ENCODE measurements at regions not wholly inside any gene's neighbourhood (a gene's known extent, or its start where the extent isn't known, plus 50 kb on each side); places are given as distances from the start of the nearest gene placed in this dataset.

DNA sequence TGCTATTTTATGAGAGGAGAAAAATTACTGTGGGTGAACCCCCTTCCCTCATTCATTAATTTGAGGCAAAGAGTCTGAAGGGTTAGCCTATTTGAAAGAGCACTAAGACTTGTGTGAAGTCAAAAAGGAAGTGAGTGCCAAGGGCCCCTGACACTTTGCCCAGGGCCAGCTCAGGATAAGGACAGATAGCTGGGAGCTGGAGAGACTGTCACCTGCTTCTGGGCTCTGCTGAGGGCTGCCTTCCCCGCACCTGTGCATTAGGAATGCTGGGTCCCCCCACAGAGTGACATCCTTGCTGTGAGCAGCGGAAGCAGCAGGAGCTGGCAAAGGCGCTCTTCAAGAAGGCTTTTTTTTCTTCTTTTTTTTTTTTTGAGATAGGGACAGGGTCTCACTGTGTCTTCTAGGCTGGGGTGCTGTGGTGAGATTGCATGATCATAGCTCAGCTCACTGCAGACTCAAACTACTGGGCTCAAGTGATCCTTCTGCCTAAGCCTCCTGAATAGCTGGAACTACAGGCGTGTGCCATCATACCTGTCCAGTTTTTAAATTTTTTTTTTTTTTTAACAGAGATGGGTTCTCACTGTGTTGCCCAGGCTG, 148.3 kb downstream of the AQP4 start:
- Histone ChIP-seq H3K36me3 (replicated peaks in 1 of 2; ENCODE audit: control insufficient read depth in 1 of 2, insufficient read depth in 2 of 2, low read length in 2 of 2) (no peaks in the 10 kb centered on the region), H3K4me1 (ENCODE audit: control insufficient read depth in 1 of 2, insufficient read depth in 2 of 2, low read length in 2 of 2) (peaks cover 39 to 47% of the 10 kb centered on the region in 2 donors), H3K27me3 (ENCODE audit: control insufficient read depth in 2 of 2, insufficient read depth in 2 of 2, low read length in 2 of 2) (no peaks in the 10 kb centered on the region), H2AFZ (ENCODE audit: insufficient read depth, low read depth, low read length, poor library complexity, severe bottlenecking) (peak overlapping the region; percentile 70), H3K4me3 (replicated peaks in 1 of 3; ENCODE audit: low read depth in 2 of 3, low read length in 3 of 3) (no peak overlapping the region), H3K27ac (ENCODE audit: low read depth in 1 of 2, low read length in 2 of 2) (no peak overlapping the region), H4K20me1 (ENCODE audit: insufficient read depth, low read length) (no peaks in the 10 kb centered on the region), H3K9me3 (replicated peaks in 1 of 2; ENCODE audit: control insufficient read depth in 1 of 2, insufficient read depth in 1 of 2, low read length in 2 of 2) (no peaks in the 10 kb centered on the region), H3K79me2 (ENCODE audit: insufficient read depth, low read length) (no peaks in the 10 kb centered on the region), H3K4me2 (replicated peaks; ENCODE audit: extremely low read depth, low read length, poor library complexity, severe bottlenecking) (no peak overlapping the region), H3K9ac (ENCODE audit: insufficient read depth, low read length, poor library complexity, severe bottlenecking) (no peak overlapping the region)
- WGBS (ENCODE audit: insufficient coverage) = 74% methylated on average over 3 of the region's 4 CpGs
- TF ChIP-seq, protein P1, sequence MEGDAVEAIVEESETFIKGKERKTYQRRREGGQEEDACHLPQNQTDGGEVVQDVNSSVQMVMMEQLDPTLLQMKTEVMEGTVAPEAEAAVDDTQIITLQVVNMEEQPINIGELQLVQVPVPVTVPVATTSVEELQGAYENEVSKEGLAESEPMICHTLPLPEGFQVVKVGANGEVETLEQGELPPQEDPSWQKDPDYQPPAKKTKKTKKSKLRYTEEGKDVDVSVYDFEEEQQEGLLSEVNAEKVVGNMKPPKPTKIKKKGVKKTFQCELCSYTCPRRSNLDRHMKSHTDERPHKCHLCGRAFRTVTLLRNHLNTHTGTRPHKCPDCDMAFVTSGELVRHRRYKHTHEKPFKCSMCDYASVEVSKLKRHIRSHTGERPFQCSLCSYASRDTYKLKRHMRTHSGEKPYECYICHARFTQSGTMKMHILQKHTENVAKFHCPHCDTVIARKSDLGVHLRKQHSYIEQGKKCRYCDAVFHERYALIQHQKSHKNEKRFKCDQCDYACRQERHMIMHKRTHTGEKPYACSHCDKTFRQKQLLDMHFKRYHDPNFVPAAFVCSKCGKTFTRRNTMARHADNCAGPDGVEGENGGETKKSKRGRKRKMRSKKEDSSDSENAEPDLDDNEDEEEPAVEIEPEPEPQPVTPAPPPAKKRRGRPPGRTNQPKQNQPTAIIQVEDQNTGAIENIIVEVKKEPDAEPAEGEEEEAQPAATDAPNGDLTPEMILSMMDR (IDR thresholded peaks at IDR 0.05) = no peak
- H3K4me3 Mint-ChIP-seq = no peak overlapping the region
- H3K27me3 Mint-ChIP-seq (ENCODE audit: low read depth in 3 of 3) = peaks cover 0 to 1% (median 0%) of the 10 kb centered on the region in 3 donors
- H3K4me1 Mint-ChIP-seq = peaks cover 51% of the 10 kb centered on the region
- no peaks in the 10 kb centered on the region for H3K36me3 Mint-ChIP-seq
- DNase-seq = no peak
- H3K27ac Mint-ChIP-seq = peak overlapping the region in 2 of 7 donors; percentile 64 to 68
- intact Hi-C loops (cut with micrococcal nuclease) = no loop called here
- no peaks in the 10 kb centered on the region for H3K9me3 Mint-ChIP-seq

DNA sequence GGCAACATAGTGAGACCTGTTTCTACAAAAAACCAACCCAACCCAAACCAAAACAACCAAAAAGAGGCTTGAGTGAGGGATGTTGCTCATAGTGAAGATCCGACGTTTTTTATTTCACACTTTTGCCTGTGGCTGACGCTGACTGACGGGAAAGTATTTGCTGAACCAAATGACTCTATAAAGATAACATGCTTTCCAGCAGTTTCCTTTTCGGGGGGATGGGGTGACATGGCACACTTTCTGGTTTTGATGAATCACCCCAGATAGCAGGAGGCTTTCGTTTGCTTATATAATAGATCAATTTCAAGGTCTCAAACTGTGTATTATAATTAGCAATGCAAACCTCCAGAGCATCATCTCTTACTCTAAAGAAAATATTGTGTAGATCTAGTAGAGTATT, 150.8 kb downstream of the AQP4 start:
- Mint-ChIP-seq H3K9me3 (no peaks in the 10 kb centered on the region), H3K36me3 (no peaks in the 10 kb centered on the region), H3K4me3 (no peak overlapping the region), H3K27me3 (ENCODE audit: low read depth in 3 of 3) (no peaks in the 10 kb centered on the region), H3K4me1 (peaks cover 60% of the 10 kb centered on the region), H3K27ac (peak overlapping the region in 1 of 7 donors; percentile 52)
- H3K27ac ChIP-seq (ENCODE audit: low read depth in 1 of 2, low read length in 2 of 2) = no peak overlapping the region
- H4K20me1 ChIP-seq (ENCODE audit: insufficient read depth, low read length) = no peaks in the 10 kb centered on the region
- WGBS (ENCODE audit: insufficient coverage) = 8% methylated on average over 4 of the region's 6 CpGs
- H3K27me3 ChIP-seq (ENCODE audit: control insufficient read depth in 2 of 2, insufficient read depth in 2 of 2, low read length in 2 of 2) = no peaks in the 10 kb centered on the region
- H2AFZ ChIP-seq (ENCODE audit: insufficient read depth, low read depth, low read length, poor library complexity, severe bottlenecking) = no peak overlapping the region
- no peak overlapping the region for H3K4me2 ChIP-seq (replicated peaks; ENCODE audit: extremely low read depth, low read length, poor library complexity, severe bottlenecking)
- TF ChIP-seq, protein P1 (IDR thresholded peaks at IDR 0.05) = no peak
- no peaks in the 10 kb centered on the region for H3K9me3 ChIP-seq (replicated peaks in 1 of 2; ENCODE audit: control insufficient read depth in 1 of 2, insufficient read depth in 1 of 2, low read length in 2 of 2)
- no peak overlapping the region for H3K4me3 ChIP-seq (replicated peaks in 1 of 3; ENCODE audit: low read depth in 2 of 3, low read length in 3 of 3)
- H3K79me2 ChIP-seq (ENCODE audit: insufficient read depth, low read length) = no peaks in the 10 kb centered on the region
- intact Hi-C loops (cut with micrococcal nuclease) = no loop called here
- H3K36me3 ChIP-seq (replicated peaks in 1 of 2; ENCODE audit: control insufficient read depth in 1 of 2, insufficient read depth in 2 of 2, low read length in 2 of 2) = no peaks in the 10 kb centered on the region
- DNase-seq = no peak
- H3K9ac ChIP-seq (ENCODE audit: insufficient read depth, low read length, poor library complexity, severe bottlenecking) = no peak overlapping the region
- H3K4me1 ChIP-seq (ENCODE audit: control insufficient read depth in 1 of 2, insufficient read depth in 2 of 2, low read length in 2 of 2) = peaks cover 54 to 64% of the 10 kb centered on the region in 2 donors

All from CD14-positive monocyte (primary cell).